ENCODE measurements at regions not wholly inside any gene's neighbourhood (a gene's known extent, or its start where the extent isn't known, plus 50 kb on each side); places are given as distances from the start of the nearest gene placed in this dataset.

DNA sequence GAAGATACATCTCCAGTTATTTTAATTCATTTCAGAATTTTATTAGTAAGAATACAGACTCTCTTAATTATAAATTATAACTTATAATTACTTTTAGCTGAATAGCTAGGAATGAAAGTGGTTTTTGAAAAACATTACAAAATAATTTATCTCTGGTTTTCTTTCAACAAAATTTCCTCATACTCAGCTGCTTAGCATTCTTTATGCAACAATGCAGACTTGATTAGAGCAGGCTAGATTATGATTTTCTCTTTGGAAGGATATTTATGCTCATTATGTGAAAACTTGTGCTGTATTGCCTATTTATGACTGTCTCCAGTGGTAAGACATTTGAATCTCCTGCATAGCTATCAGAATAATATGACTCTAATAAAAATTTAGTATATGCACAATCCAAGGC, 2023.7 kb downstream of the C4orf33 start (continued):
- TF ChIP-seq, protein P1, sequence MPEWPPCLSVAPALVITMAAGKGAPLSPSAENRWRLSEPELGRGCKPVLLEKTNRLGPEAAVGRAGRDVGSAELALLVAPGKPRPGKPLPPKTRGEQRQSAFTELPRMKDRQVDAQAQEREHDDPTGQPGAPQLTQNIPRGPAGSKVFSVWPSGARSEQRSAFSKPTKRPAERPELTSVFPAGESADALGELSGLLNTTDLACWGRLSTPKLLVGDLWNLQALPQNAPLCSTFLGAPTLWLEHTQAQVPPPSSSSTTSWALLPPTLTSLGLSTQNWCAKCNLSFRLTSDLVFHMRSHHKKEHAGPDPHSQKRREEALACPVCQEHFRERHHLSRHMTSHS (tag by site-specific recombination; IDR thresholded peaks at IDR 0.05): no peak
- TF ChIP-seq KLF7 (tag by site-specific recombination; IDR thresholded peaks at IDR 0.05; ENCODE audit: borderline replicate concordance) (no peak), ZXDB (tag by site-specific recombination; IDR thresholded peaks at IDR 0.05) (no peak)

DNA sequence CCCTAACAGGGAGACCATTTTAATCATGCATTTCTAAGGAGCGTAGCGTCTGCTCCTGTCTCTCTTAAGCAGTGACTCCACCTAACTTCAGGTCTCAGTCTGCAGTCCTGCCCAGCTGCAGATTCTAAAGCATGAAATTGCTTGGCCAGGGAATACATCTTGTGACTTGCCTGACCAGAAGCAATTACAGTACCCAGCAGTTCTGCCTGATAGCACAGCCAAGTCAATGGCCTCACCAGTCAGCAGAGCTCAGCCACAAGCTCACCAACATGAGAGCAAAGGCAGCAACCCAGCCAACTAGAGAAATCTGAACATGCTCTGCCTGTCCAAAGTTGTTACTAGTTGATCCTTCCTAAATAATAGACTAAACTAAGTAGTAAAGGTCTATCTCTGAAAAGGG, 2011.9 kb upstream of the PCDH10 start:
- Histone ChIP-seq H3K4me3 (ENCODE audit: low read depth, low read length) (no peak overlapping the region), H3K4me1 (ENCODE audit: control insufficient read depth, insufficient read depth, low read length) (no peaks in the 10 kb centered on the region), H3K9me3 (ENCODE audit: control insufficient read depth, insufficient read depth, low read depth, low read length) (no peaks in the 10 kb centered on the region), H3K27ac (ENCODE audit: extremely low read depth, low read depth, low read length) (no peak overlapping the region), H3K36me3 (ENCODE audit: control insufficient read depth in 2 of 2, insufficient read depth in 1 of 2, low read length in 2 of 2) (no peaks in the 10 kb centered on the region)
- TF ChIP-seq ZNF138 (tag by site-specific recombination; IDR thresholded peaks at IDR 0.05; ENCODE audit: borderline replicate concordance) (no peak), RBAK (tag by site-specific recombination; IDR thresholded peaks at IDR 0.05) (no peak), ZNF510 (tag by site-specific recombination; IDR thresholded peaks at IDR 0.05; ENCODE audit: insufficient replicate concordance) (no peak), ZNF791 (tag by site-specific recombination; IDR thresholded peaks at IDR 0.05) (no peak), ZNF654 (tag by site-specific recombination; IDR thresholded peaks at IDR 0.05; ENCODE audit: low read depth) (no peak), ZNF521 (tag by site-specific recombination; IDR thresholded peaks at IDR 0.05) (no peak), MZF1 (tag by site-specific recombination; IDR thresholded peaks at IDR 0.05; ENCODE audit: borderline replicate concordance) (no peak), ZBTB7A (tag by site-specific recombination; IDR thresholded peaks at IDR 0.05; ENCODE audit: low read depth) (no peak), SCRT2 (tag by site-specific recombination; IDR thresholded peaks at IDR 0.05) (no peak), TRIM28 (IDR thresholded peaks at IDR 0.05; ENCODE audit: borderline replicate concordance, low read length) (no peak), ZNF341 (tag by site-specific recombination; IDR thresholded peaks at IDR 0.05; ENCODE audit: low read depth) (no peak)
- TF ChIP-seq, protein P2, sequence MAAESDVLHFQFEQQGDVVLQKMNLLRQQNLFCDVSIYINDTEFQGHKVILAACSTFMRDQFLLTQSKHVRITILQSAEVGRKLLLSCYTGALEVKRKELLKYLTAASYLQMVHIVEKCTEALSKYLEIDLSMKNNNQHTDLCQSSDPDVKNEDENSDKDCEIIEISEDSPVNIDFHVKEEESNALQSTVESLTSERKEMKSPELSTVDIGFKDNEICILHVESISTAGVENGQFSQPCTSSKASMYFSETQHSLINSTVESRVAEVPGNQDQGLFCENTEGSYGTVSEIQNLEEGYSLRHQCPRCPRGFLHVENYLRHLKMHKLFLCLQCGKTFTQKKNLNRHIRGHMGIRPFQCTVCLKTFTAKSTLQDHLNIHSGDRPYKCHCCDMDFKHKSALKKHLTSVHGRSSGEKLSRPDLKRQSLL (tag by site-specific recombination; IDR thresholded peaks at IDR 0.05): no peak
- TF ChIP-seq, protein P3, sequence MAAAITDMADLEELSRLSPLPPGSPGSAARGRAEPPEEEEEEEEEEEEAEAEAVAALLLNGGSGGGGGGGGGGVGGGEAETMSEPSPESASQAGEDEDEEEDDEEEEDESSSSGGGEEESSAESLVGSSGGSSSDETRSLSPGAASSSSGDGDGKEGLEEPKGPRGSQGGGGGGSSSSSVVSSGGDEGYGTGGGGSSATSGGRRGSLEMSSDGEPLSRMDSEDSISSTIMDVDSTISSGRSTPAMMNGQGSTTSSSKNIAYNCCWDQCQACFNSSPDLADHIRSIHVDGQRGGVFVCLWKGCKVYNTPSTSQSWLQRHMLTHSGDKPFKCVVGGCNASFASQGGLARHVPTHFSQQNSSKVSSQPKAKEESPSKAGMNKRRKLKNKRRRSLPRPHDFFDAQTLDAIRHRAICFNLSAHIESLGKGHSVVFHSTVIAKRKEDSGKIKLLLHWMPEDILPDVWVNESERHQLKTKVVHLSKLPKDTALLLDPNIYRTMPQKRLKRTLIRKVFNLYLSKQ (tag by site-specific recombination; IDR thresholded peaks at IDR 0.05; ENCODE audit: borderline replicate concordance): no peak
- TF ChIP-seq, protein P4, sequence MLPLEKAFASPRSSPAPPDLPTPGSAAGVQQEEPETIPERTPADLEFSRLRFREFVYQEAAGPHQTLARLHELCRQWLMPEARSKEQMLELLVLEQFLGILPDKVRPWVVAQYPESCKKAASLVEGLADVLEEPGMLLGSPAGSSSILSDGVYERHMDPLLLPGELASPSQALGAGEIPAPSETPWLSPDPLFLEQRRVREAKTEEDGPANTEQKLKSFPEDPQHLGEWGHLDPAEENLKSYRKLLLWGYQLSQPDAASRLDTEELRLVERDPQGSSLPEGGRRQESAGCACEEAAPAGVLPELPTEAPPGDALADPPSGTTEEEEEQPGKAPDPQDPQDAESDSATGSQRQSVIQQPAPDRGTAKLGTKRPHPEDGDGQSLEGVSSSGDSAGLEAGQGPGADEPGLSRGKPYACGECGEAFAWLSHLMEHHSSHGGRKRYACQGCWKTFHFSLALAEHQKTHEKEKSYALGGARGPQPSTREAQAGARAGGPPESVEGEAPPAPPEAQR (tag by site-specific recombination; IDR thresholded peaks at IDR 0.05): no peak
- TF ChIP-seq, protein P5, sequence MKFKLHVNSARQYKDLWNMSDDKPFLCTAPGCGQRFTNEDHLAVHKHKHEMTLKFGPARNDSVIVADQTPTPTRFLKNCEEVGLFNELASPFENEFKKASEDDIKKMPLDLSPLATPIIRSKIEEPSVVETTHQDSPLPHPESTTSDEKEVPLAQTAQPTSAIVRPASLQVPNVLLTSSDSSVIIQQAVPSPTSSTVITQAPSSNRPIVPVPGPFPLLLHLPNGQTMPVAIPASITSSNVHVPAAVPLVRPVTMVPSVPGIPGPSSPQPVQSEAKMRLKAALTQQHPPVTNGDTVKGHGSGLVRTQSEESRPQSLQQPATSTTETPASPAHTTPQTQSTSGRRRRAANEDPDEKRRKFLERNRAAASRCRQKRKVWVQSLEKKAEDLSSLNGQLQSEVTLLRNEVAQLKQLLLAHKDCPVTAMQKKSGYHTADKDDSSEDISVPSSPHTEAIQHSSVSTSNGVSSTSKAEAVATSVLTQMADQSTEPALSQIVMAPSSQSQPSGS (tag by site-specific recombination; IDR thresholded peaks at IDR 0.05; ENCODE audit: low read depth): no peak
- TF ChIP-seq, protein P6, sequence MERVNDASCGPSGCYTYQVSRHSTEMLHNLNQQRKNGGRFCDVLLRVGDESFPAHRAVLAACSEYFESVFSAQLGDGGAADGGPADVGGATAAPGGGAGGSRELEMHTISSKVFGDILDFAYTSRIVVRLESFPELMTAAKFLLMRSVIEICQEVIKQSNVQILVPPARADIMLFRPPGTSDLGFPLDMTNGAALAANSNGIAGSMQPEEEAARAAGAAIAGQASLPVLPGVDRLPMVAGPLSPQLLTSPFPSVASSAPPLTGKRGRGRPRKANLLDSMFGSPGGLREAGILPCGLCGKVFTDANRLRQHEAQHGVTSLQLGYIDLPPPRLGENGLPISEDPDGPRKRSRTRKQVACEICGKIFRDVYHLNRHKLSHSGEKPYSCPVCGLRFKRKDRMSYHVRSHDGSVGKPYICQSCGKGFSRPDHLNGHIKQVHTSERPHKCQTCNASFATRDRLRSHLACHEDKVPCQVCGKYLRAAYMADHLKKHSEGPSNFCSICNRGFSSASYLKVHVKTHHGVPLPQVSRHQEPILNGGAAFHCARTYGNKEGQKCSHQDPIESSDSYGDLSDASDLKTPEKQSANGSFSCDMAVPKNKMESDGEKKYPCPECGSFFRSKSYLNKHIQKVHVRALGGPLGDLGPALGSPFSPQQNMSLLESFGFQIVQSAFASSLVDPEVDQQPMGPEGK (tag by site-specific recombination; IDR thresholded peaks at IDR 0.05): no peak
- ChIA-PET CTCF (no interaction called here), POLR2A (no interaction called here)

All from HEK293 (cell line).